KMS-11 (cell line): ENCODE measurements at regions not wholly inside any gene's neighbourhood (a gene's known extent, or its start where the extent isn't known, plus 50 kb on each side); places are given as distances from the start of the nearest gene placed in this dataset.

Experiments used
- H2AFZ ChIP-seq: fragments of 200-600 bp; sonication (generic); 2 replicates; pipeline ENCODE4 v1.6.1; 2016; ENCODE audit warnings: antibody characterized with exemption, mixed run types, low read depth
- H3K27ac ChIP-seq: fragments of 200-600 bp; sonication (generic); 2 replicates; pipeline ENCODE4 v1.6.1; 2016; ENCODE audit warnings: mild to moderate bottlenecking, mixed run types
- H3K27me3 ChIP-seq: fragments of 200-600 bp; sonication (generic); 2 replicates; pipeline ENCODE4 v1.6.1; 2017; ENCODE audit warnings: mild to moderate bottlenecking, low read depth, mixed run types, moderate library complexity; ENCODE audit not compliant: insufficient read depth
- H3K36me3 ChIP-seq: fragments of 200-600 bp; sonication (generic); 2 replicates; pipeline ENCODE4 v1.6.1; 2017; ENCODE audit warnings: mild to moderate bottlenecking, mixed run types; ENCODE audit not compliant: insufficient read depth
- H3K4me1 ChIP-seq: fragments of 200-600 bp; sonication (generic); 2 replicates; pipeline ENCODE4 v1.6.1; 2016; ENCODE audit warnings: mild to moderate bottlenecking, low read depth, mixed run types; ENCODE audit not compliant: poor library complexity, severe bottlenecking
- H3K4me2 ChIP-seq: fragments of 200-600 bp; sonication (generic); 2 replicates; pipeline ENCODE4 v1.7.0; 2016; ENCODE audit warnings: mild to moderate bottlenecking, mixed run types
- H3K4me3 ChIP-seq: fragments of 200-600 bp; sonication (generic); IDR thresholded peaks from 2 replicates; pipeline ENCODE4 v1.6.1; 2017; ENCODE audit warnings: low read depth, low read length, mixed read lengths; ENCODE audit not compliant: insufficient read depth
- H3K79me2 ChIP-seq: fragments of 200-600 bp; sonication (generic); 2 replicates; pipeline ENCODE4 v1.6.1; 2016; ENCODE audit warnings: low read depth, mixed run types; ENCODE audit not compliant: insufficient read depth
- H3K9ac ChIP-seq: fragments of 200-600 bp; sonication (generic); 2 replicates; pipeline ENCODE4 v1.6.1; 2016; ENCODE audit warnings: mild to moderate bottlenecking, mixed run types
- H4K20me1 ChIP-seq: fragments of 200-600 bp; sonication (generic); 2 replicates; pipeline ENCODE4 v1.6.1; 2016; ENCODE audit warnings: mild to moderate bottlenecking, mixed run types; ENCODE audit not compliant: insufficient read depth
- CTCF ChIP-seq: fragments of 200-600 bp; sonication (generic); conservative IDR thresholded peaks from 2 replicates; pipeline ENCODE4 v1.6.1; 2017; ENCODE audit warnings: low read depth, mild to moderate bottlenecking, antibody characterized with exemption, low read length, moderate library complexity, mixed read lengths

- Histone ChIP-seq H3K79me2 (no peaks in the 10 kb centered on the region), H4K20me1 (no peaks in the 10 kb centered on the region), H3K4me1 (no peaks in the 10 kb centered on the region), H3K4me2 (no peak overlapping the region), H3K27me3 (no peaks in the 10 kb centered on the region), H3K27ac (no peak overlapping the region), H2AFZ (no peak overlapping the region), H3K36me3 (no peaks in the 10 kb centered on the region), H3K9ac (no peak overlapping the region), H3K4me3 (no peak overlapping the region)
- no peak for TF ChIP-seq CTCF
These were observed 55.7 kb upstream of the SHANK2 start for GRCh38 chr11:71307811-71308645.

GRCh38 chr11:71305451-71306125 is 53.2 kb upstream of the SHANK2 start:
- 0 out of 2 replicates have a peak, but pooled peaks cover 2% of the 10 kb centered on the region for H3K27me3 ChIP-seq
- H3K9ac ChIP-seq, result no peak overlapping the region
- H4K20me1 ChIP-seq, result no peaks in the 10 kb centered on the region
- H3K36me3 ChIP-seq, result no peaks in the 10 kb centered on the region
- H3K27ac ChIP-seq, result no peak overlapping the region
- no peaks in the 10 kb centered on the region for H3K4me1 ChIP-seq
- no peak overlapping the region for H3K4me3 ChIP-seq
- no peaks in the 10 kb centered on the region for H3K79me2 ChIP-seq
- no peak overlapping the region for H3K4me2 ChIP-seq
- no peak overlapping the region for H2AFZ ChIP-seq
- no peak for TF ChIP-seq CTCF

- H3K27me3 ChIP-seq, result peaks cover 4% of the 10 kb centered on the region; the same call in 1 of the 2 replicates
- no peak for TF ChIP-seq CTCF
- no peak overlapping the region for H3K4me2 ChIP-seq
- H3K9ac ChIP-seq, result no peak overlapping the region
- H3K36me3 ChIP-seq, result no peaks in the 10 kb centered on the region
- H3K4me3 ChIP-seq, result no peak overlapping the region
- H3K27ac ChIP-seq, result no peak overlapping the region
- H3K4me1 ChIP-seq, result no peaks in the 10 kb centered on the region
- no peaks in the 10 kb centered on the region for H3K79me2 ChIP-seq
- no peak overlapping the region for H2AFZ ChIP-seq
- H4K20me1 ChIP-seq, result no peaks in the 10 kb centered on the region
These were observed 52.7 kb upstream of the SHANK2 start for GRCh38 chr11:71305041-71305440.

GRCh38 chr11:71304491-71304890 is 52.1 kb upstream of the SHANK2 start:
- H3K36me3 ChIP-seq, result no peaks in the 10 kb centered on the region
- no peaks in the 10 kb centered on the region for H3K79me2 ChIP-seq
- no peak for TF ChIP-seq CTCF
- no peaks in the 10 kb centered on the region for H4K20me1 ChIP-seq
- no peak overlapping the region for H3K27ac ChIP-seq
- H2AFZ ChIP-seq, result no peak overlapping the region
- H3K4me1 ChIP-seq, result no peaks in the 10 kb centered on the region
- no peak overlapping the region for H3K4me3 ChIP-seq
- peaks cover 6% of the 10 kb centered on the region; the same call in 1 of the 2 replicates for H3K27me3 ChIP-seq
- H3K9ac ChIP-seq, result no peak overlapping the region
- H3K4me2 ChIP-seq, result no peak overlapping the region
